ENCODE measurements at regions not wholly inside any gene's neighbourhood (a gene's known extent, or its start where the extent isn't known, plus 50 kb on each side); places are given as distances from the start of the nearest gene placed in this dataset.

DNA sequence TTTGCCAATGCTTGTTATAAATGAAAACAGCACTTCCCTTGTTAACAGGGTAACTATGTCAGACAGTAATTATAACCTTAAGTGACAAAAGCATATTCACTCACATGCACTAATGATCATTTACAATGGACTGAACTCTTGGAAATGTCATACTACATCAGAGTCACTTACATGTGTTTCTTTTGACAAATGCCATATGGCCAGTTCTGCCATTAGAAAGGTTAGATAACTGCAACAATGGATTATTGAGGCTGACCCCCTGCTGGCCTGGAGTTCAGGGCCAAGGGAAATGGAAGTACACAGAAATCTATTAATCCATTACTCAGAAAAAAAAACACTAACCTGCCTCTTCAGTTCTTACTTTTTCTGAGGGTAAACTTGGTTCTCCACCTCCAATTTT is 313.4 kb downstream of the CNTN3 start:
- H3K4me3 ChIP-seq (ENCODE audit: low read length) = no peak overlapping the region
- no peak for DNase-seq (ENCODE audit: low read depth)
- TF ChIP-seq, protein P1, sequence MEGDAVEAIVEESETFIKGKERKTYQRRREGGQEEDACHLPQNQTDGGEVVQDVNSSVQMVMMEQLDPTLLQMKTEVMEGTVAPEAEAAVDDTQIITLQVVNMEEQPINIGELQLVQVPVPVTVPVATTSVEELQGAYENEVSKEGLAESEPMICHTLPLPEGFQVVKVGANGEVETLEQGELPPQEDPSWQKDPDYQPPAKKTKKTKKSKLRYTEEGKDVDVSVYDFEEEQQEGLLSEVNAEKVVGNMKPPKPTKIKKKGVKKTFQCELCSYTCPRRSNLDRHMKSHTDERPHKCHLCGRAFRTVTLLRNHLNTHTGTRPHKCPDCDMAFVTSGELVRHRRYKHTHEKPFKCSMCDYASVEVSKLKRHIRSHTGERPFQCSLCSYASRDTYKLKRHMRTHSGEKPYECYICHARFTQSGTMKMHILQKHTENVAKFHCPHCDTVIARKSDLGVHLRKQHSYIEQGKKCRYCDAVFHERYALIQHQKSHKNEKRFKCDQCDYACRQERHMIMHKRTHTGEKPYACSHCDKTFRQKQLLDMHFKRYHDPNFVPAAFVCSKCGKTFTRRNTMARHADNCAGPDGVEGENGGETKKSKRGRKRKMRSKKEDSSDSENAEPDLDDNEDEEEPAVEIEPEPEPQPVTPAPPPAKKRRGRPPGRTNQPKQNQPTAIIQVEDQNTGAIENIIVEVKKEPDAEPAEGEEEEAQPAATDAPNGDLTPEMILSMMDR (IDR thresholded peaks at IDR 0.05; ENCODE audit: insufficient read depth, low read depth, low read length, missing control alignments) = no peak

DNA sequence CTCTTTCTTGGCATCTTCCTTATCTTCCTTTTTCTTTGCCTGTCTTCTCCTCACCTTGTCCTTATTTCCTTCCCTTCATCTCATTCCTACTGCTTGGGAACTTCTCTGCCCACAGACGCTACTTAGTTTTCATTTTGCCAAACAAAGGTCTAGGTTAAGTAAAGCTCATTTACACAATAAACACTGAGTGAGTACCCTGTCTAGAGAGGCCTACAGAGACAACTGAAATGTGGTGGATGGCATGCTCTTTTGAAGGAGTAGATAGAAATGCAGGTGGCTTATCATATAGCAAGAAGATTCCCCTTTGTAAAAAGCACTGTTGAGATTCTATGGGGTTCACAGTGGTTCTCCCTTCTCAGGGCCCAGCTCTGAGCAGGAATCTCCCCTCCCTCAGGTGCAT is 319.0 kb downstream of the CNTN3 start:
- no peak for DNase-seq (ENCODE audit: low read depth)
- no peak overlapping the region for H3K4me3 ChIP-seq (ENCODE audit: low read length)
- TF ChIP-seq, protein P1 (IDR thresholded peaks at IDR 0.05; ENCODE audit: insufficient read depth, low read depth, low read length, missing control alignments) = no peak

DNA sequence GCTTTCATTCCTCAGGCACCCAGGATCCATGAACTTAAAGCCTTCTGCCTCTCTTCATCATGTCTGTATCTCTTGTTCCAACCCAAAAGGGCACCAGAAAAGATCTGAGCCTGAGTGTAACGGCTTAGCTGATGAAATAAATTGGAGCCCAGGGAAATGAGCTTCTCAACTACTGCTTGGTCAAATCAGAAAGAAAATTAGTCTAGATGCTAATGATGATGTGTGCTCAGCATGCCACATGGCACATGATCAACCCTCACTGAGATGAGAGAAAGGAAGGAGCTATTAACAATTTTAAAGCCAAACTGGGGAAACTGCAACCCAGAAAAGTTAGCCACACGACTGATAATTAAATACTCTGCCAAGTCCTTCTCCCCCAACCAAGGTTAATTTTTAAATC is 325.7 kb downstream of the CNTN3 start:
- H3K4me3 ChIP-seq (ENCODE audit: low read length) = no peak overlapping the region
- DNase-seq (ENCODE audit: low read depth) = no peak
- TF ChIP-seq, protein P1 (IDR thresholded peaks at IDR 0.05; ENCODE audit: insufficient read depth, low read depth, low read length, missing control alignments) = no peak

DNA sequence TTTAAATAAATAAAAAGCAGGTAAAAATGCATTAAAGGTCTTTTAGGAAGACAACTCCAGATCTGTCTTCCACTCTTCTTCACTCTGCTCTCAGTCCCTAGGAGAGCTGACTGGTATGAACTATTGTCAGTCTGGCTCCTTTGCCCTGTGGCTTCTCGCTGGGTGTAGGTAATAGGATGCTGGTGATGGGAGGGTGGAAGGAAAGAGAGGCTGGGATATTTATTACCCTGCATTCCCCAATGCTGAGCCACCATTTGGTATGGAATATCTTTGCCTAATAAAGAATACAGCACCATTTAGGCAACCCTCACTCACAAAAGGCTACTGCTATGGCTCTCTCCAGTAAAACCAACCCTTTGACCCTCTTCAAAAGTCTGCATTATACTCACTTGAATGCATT is 326.9 kb downstream of the CNTN3 start:
- DNase-seq (ENCODE audit: low read depth) = no peak
- no peak overlapping the region for H3K4me3 ChIP-seq (ENCODE audit: low read length)
- TF ChIP-seq, protein P1 (IDR thresholded peaks at IDR 0.05; ENCODE audit: insufficient read depth, low read depth, low read length, missing control alignments) = no peak

DNA sequence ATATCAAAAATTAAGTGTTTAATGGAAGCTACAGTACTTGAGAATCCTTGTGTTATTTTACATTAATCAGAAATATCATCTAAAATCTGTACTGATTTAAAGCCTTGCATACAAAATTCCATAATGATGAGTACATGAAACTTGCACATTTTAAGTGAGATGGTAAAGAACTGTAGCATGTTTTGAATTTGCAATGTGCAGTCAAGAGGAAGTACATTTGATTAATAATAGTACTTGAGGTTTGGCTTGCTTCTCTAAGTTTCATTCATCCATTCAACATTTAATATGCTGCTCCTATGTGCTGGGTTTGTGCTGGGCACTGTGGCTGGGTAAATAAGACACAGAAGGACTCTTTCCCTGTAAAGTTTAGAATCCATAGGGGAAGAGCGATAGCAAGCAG is 332.3 kb downstream of the CNTN3 start:
- DNase-seq (ENCODE audit: low read depth) = no peak

DNA sequence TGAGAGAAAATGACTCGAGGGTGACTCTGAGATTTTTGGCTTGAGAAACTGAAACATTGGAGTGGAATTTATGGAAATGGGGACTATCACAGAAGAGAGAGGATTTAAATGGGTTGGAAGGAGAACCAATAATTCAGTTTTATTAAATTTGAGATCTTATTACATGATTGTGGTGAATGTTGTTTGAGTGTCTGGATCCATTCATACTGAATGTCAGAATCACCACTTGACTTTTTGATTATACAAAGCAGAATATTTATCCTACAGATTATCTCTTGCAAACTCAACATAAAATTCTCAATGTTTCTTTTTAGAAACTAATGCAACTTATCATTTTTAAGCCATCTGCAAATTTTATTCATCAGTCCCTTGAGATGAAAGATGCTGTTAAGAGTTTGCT is 332.8 kb downstream of the CNTN3 start:
- TF ChIP-seq, protein P1 (IDR thresholded peaks at IDR 0.05; ENCODE audit: insufficient read depth, low read depth, low read length, missing control alignments) = no peak
- H3K4me3 ChIP-seq (ENCODE audit: low read length) = no peak overlapping the region
- DNase-seq (ENCODE audit: low read depth) = no peak

More for the DNA sequence above, 332.3 kb downstream of the CNTN3 start:
- TF ChIP-seq, protein P1 (IDR thresholded peaks at IDR 0.05; ENCODE audit: insufficient read depth, low read depth, low read length, missing control alignments) = no peak
- no peak overlapping the region for H3K4me3 ChIP-seq (ENCODE audit: low read length)

DNA sequence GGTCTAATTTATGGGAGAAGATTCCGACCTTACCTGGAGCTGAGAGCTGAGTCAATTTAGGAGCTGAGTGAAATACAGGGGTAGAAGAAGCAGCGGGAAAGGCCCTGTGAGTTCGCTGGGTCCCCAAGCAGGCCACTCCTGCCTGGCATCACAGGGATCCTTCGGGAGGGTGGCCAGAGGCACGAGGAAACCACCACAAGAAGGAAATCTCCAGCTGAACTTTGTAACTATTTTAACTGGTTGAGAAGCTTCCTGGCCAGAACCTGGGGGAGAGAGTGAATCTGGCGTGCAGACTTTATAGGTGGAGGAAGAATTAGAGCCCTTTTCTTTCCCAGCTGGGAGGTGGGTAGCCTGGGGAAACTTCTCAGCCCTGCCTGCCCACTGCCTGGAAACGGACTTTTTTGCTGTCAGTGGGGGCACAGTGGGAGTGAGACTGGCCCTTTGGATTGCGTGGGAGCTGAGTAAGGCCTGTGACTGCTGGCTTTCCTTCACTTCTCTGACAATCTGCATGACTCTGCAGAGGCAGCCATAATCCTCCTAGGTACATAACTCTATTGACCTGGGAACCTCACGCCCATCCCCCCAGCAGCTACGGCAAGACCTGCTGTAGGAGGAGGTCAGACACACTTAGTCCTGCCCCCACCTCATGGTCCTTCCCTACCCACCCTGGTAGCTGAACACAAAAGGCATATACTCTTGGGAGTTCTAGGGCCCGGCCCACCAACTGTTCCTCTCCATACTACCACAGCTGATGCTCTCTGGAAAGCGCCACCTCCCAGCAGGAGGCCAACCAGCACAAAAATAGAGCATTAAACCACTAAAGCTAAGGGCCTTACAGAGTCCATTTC is 340.7 kb downstream of the CNTN3 start:
- H3K4me3 ChIP-seq (ENCODE audit: low read length) = no peak overlapping the region
- DNase-seq (ENCODE audit: low read depth) = no peak
- TF ChIP-seq, protein P1 (IDR thresholded peaks at IDR 0.05; ENCODE audit: insufficient read depth, low read depth, low read length, missing control alignments) = no peak
